ENCODE measurements at regions not wholly inside any gene's neighbourhood (a gene's known extent, or its start where the extent isn't known, plus 50 kb on each side); places are given as distances from the start of the nearest gene placed in this dataset.

DNA sequence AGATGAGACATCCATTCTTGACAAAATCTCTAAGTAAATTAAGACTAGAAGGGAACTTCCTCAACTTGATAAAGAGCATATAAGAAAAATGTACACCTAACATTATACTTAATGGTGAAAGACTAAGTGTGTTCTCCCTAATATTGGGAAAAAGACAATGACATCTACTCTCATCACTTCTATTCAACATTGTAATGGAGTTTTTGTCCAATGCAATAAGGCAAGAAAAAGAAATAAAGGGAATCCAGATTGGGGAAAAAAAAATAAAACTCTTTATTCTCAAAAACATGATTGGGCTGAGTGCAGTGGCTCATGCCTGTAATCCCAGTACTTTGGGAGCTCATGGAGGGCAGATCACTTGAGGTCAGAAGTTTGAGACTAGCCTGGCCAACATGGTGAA lies 131.1 kb upstream of the JUN start:
- no peak for DNase-seq

DNA sequence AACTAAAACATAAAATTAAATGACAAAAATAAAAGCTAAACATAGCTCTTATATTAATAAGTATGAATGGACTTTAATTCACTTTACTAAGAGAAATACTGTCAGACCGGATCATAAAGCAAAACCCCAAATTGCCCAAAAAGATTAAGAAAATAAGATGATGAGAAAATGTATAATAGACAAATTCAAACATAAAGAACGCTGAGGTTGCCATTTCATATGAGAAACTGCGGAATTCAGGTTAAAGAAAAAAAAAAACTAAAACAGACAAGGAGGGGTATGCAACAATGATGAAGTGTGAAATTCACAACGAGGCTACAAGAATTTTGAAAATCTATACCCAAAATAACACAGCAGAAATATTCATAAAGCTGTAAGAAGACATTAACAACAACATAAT lies 133.6 kb upstream of the JUN start:
- DNase-seq, result no peak

DNA sequence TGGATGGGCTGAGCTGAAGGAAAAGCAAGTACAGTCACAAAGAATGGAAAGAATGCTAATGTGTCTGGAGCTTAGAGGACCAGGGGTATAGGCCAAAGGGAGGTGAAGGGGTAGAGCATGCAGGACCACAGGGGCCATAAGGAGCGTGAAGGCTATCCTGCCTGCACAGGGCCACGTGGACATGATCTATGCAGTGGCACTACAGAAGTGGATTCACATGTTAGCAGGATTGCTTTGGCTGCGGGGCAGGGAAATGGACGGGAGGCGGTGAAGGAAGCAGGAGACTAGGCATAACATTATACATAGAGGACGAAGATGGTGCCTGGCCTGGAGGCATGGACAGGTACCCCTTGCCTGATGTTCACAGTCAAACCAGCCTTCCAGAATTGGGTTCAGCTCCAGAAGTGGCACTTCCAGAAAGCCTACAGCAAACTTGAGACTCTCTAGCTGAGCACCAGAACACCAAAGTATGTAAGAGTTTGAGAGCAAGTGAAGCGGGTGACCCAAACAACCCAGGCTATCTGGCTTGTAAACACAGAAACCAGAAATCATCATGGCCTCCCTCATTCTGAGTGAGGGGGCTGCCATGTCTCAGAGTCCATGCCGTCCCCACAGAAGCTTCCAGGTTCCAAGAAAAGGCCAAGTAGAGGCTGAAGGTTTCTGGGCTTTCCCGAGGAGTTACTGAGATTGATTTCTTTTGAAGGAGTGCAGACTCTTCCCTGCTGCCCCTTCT lies 135.5 kb upstream of the JUN start:
- DNase-seq, result no peak

DNA sequence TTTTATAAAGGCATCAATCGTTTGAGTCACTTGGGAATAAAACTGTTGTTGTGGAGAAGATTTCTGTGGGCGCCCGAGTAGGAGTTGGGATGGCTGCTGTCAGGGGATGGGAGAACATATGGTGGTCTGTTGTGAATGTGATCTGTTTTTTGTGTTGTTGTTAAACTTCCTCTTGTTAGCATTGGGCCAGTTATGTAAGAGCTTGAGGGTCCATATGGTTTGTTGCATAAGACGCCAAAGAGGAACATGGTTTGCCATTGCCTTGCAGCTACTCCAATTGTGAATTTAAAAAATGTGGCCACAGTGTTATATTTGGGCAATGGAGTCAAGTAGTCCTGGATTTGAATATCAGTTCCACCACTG lies 136.1 kb upstream of the JUN start:
- no peak for DNase-seq

DNA sequence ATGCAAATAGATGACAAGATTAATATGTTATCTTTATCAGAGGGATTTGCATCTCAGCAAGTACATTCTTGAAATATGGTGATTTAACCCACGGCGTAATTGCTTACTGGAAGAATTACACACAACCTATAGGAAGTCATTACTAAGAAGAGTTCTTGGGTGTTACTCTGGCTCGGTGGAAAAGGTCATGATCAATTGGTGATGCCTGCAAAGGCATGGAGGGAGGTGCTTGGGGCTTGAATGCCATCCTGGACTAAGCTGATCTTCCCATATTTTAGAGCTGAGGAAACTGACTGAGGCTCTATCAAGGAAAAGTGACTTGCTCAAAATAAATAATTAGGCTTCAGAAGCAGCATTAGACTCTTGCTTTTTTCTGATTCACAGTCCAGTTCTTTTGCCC lies 137.5 kb upstream of the JUN start:
- no peak for DNase-seq

DNA sequence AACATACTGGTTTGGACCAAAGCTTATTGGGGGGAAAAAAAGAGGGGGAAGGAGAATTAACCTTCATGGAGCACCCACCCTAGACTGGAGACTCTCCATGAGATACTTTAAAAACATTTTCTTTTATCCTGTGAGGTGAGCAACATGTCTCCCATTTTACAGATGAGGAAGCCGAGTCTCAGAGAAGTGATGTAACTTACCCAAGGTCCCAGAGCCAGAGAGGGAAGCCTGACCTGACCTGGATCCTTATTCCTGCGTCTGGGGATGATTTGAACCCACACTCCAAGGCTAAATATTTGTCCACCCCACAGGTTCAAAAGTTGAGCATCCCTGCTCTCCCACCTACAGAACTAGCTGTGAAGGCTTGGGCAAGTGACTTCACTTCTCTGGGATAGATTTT lies 137.9 kb upstream of the JUN start:
- no peak for DNase-seq

DNA sequence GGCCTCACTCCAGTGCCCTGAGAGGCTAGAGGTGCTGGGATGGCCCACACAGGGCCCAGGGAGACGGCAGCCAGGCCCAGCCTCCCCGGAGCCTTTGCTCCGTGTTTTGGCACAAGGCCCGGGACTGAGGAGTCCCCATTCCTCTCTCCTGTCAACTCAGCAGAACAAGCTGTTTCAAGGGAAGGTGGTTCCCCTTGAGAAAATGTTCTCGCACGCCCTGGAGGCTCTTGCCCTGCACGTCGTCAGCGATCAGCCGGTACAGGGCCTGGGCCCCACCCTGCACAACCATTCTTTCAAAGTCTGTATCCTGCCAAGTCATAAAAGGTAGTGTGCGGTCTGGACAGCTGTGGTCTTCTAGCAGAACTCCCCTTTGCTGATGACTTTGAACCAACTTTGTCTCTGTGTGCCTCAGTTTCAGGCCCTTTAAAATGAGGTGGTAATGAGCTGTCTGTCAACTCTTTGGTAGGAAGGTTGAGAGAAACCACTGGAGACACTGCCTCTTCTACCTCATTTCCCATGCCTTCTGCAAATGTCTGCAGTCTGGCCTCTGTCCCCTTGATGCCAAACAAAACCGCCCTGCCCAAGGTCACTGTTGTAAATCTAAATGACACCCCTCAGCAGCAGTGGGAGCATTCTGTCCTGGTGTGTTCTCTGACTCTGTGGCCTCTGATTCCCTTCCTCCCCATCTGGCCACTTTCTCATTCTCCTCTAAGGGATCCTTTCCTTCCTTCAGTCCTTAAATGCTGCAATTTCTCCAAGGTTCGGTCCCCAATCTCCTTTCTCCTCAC lies 138.6 kb upstream of the JUN start:
- no peak for DNase-seq

DNA sequence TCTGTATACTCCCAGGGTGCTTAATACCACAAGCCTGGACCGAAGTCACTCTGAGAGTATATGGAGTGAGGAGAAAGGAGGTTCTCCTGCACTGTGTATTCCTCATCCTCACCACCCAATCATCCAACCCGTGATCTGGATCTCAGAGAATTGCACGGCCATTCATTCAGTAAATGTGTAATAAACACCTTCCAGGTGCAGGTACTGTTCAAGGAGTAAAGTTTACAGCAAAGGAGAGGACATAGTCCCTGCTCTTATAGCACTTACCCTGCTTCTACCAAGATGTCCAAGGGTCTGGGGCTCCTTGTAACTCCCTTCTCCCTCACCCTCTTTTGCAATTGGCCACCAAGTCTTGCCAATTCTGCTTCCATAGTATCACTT lies 139.2 kb upstream of the JUN start:
- no peak for DNase-seq

DNA sequence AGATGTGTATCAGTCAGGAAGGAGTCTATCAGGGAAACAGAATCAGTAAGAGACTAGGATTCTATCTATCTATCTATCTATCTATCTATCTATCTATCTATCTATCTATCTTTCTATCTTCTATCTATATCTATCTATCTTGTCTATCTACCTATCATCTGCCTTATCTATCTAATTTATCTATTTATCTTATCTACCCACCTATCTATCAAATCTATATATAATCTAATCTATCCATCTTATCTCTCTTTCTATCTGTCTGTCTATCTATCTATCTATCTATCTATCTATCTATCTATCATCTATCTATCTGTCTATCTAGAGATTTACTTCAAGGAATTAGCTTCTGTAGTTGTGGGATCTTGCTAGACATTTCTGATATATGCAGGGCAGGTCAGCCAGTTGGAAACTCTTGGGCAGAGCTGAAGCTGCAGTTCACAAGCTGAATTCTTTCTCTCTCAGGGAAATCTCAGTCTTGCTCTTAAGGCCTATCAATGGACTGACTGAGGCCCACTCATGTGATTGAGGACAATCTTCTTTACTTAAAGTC lies 140.2 kb upstream of the JUN start:
- no peak for DNase-seq

DNA sequence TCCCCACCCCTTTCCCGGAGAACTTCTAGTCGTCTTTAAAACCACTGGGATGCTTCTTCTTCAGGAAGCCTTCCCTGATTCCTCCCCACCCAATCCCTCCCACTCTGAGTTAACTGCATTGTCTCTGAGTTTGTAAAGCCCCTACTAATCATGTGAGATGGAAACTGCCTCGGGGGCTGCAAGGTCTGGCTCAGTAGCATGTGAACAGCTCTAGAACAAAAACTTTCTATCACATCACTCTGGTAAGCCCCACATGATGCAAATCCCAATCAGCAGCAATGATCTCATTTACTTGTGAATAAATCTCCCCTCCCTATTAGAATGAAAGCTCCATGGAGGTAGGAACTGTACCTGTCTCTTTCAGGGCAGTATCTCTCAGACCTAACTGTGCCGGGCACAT lies 141.0 kb upstream of the JUN start:
- DNase-seq, result no peak

DNA sequence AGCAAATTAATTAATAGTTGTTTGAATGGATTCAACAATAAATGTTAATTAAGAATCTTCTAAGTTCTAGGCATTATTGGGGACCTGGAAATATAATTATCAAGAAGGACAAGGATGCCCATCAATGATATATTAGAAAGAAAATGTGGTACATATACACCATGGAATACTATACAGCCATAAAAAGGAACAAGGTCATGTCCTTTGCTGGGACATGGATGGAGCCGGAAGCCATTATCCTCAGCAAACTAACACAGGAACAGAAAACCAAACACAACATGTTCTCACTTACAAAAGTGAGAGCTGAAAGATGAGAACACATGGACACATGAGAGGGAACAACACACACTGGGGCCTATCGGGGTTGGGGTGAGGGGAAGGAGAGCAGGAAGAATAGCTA lies 141.4 kb upstream of the JUN start:
- DNase-seq, result no peak

DNA sequence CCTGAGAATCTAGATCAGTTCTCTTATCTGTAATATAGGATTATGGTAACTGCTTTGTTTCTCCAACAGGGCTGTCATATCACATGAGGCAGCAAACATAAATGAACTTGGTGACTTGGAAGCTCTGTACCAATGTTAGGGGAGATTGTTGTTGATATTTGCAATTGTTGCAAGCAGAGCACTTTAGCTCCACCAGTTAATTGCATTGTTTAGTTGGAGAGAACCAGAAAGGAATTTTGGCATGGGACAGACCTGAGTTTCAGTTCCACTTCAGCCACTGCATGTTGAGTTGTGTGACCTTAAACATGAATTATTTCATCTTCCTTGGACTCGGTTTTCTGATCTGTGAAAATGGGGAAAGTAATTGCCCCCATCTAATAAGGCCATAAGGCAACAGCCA lies 142.3 kb upstream of the JUN start:
- no peak for DNase-seq

DNA sequence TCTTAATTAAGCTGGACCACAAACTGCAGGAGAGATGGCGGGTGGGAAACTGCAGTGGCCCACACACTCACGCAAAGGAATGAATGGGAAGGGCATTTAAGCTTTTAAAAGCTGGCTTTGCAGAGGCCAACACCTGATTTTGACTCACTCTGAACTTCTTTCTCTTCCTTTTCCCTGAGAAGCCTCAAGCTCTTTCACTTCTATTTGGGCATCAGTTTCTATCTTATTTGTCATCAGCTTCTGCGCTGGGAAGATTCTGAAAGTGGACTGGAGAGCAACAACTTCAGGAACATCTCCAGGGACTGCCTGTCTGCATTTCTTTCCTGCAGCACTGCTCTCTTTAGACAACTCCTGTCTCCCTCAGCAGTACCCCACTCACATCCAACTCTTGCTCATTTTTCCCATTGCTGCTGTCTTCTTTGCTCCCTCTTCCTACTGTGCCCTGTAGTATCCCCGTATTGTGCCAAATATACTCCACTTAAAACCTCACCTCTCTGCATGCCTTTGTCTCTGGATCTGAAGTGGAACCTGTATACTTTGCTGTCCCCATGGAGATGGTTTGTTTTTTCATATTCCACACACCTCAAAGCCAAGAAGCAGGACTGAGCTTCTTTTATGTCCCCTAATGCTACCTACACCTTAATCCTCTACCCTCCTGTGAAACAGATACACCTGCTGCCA lies 143.3 kb upstream of the JUN start:
- DNase-seq, result peak; percentile 22

DNA sequence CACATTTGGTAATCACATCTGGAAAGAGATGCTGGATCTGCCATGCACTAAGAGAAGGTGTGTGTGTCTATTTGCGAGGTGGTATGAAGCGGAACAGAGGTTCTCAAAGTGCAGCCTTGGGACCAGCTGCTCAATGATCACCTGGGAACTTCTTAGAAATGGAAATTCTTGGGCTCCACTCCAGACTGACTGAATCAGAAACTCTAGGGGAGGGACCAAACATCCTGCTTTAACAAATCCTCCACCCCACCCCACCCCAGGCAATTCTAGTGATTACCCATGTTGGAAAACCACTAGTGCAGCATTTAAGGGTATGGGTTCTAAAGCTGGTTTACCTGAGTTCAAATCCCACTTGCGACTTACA lies 143.9 kb upstream of the JUN start:
- no peak for DNase-seq

DNA sequence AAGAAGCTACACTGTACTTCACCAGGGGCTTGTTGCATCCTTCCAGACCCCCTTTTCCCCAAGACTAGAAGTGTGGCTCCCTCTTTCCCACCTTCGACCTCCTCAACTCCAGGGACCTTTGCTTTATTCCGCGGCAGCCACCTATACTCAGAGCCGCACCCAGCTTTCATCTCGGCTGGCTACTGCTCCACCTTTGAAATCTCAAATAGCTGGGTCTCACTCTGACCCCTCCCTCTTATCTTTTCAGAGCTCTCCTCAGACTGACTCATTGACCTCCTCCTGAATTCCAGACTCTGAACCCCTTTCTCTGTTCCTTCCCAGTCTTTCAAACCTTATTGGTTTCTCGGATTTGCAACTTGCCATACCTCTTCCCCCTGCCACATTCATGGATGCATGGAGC lies 144.7 kb upstream of the JUN start:
- DNase-seq, result no peak

DNA sequence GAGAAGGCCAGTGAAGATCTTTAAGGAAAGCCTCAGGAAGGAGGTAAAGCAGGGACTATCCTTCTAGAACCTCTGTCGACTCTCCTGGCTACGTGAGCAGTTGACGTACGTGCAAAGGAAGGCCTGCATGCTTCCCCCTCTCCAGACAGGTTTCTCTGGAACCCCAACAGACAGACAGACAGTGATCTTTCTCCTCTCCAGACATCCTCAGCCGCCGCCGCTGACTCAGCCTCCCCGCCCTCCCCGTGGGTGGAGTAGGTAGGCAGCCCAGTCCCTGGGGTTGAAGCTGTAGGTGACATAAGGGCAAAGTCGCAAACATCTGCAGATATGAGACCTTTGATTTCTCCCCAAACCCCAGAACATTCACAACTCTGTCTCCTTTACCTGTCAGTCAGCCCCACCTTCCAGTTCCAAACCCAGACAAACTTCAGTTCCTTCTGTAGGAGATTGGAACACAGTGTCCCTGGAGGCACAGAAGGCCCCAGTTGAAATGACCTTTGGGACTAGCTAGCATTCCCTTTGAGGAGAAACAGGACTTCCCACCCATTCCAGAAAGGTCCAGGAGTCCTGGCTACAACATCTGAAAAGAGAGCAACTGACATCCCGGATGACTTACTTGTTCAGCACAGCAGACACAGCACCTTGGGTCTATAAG lies 146.0 kb upstream of the JUN start:
- DNase-seq, result no peak

DNA sequence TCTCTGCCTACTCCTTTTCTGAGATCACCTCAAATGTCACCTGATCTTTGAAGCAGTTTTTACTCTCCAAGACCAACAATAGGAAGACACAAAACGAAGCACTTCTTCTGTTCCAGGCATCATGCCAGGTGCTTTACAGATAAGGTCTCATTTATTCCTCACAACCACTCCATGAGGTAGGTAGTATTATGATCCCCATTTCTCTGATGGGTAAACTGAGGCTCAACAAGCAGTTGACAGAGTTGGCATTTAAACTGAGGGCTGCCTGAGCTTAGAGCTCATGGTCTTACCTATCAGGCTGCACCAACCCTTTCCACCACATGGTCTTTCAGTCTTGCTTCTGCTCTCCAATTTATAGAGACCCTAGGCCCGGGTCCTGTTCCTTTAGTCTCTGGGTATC lies 147.2 kb upstream of the JUN start:
- DNase-seq, result no peak

DNA sequence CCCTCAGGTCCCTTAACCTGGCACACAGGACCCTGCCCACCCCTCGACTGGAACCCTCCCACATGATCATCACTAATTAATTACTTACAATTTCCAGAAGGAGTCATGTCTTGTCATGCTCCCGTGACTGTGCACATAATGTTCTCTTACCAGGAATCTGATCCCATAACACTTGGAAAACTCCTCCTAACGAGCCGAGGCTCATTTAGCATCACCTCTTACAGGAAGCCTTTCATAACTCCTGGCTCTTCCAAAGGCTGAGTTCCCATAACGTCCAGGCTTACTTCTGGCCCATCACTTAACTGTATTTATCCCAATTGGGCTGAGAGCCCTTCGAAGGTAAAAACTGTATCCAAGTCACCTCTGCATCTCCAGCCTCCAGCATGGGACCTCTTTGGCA lies 147.9 kb upstream of the JUN start:
- DNase-seq, result no peak

DNA sequence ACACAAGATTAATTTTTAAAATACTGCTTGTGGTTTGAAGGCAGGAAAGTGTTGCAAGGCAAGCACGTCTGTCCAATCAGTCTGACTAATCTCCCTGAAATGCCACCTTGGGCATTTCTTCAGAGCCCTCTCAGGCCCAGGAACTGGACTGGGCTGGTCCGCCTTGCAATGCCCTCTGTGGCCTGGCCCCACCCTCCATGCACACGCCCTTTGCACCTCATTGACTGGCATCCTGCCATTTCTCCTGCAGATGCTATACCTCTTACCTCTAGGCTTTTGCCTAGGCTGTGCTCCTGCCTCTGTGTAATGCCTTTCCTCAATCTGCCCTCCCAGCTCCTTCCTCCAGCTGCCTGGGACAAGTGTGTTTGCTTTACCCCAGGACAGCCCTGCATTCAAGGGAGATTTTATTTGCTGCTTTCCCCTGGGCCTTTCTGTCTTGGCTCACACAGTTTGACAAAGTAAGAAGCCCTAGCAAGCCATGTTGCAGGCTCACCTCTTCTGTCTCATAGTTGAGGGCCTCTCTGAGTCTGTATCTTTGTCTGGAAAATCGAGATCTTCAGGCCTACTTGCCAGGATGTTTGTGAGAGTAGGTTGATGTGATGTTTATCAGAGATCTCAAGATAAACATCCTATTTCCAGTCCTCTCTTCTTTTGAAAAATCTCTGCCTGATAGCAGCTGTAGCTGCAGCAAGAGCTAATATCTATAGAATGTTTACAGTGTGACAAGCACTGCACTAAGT lies 149.2 kb upstream of the JUN start:
- DNase-seq, result peak; percentile 93

DNA sequence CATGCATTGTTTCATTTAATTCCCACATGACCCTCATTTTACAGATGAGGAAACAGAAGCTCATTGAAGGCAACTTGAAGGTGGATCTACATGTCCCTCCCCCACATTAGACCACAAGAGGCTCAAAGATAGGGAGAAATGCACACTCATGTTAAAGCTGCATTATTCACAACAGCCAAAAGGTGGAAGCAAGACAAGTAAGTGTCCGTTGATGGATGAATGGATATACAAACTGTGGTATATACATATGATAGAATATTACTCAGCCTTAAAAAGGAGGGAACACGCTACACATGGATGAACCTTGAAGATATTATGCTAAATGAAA lies 149.7 kb upstream of the JUN start:
- DNase-seq, result no peak

DNA sequence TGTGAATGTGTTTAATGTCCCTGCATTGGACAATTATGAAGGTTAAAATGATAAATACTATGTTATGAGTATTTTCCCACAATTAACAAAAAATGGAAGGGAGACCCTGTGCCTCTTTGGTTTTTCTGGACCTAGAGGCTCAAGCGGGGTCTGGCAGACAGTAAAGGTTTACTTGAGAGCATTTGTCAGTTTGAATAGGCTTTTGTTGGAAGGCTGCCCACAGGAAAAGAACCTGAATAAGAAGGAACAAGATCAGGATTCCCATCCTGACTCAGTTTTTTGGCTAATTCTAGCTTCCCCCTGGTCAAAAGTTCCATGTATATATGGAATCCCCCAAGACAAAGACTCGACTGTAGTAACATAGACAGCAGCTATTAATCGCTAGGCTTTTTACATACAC lies 150.9 kb upstream of the JUN start:
- no peak for DNase-seq

DNA sequence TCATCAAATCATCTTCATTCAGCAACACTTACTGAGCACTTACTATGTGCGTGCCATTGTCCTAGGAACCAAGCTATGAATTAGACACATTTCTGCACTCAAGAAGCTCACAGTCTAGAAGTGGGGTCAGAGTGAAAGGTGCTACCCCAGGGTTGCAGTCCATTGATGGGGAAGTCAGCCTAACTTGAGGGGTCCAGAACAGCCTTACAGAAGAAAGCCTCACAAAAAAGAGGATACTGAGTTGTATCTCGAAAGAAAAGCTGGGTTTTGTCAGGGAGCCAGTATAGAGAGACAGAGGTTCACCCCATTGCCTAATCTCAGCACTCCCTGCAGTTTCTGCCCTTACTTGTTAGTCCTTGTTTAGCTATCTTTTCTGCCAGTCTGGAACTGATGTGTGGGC lies 153.1 kb upstream of the JUN start:
- no peak for DNase-seq

DNA sequence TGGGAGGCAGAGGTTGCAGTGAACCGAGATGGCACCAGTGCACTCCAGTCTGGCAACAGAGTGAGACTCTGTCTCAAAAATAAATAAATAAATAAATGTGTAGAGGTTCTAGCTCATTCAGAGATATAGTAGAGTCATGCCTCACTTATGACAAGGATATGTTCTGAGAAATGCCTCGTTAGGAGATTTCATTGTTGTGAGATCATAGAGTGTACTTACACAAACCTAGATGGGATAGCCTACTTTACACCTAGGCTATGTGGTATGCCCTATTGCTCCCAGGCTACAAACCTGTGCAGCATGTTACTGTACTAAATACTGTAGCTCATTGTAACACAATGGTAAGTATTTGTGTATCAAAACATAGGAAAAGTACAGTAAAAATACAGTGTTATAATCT lies 155.3 kb upstream of the JUN start:
- no peak for DNase-seq
